ENCODE measurements at regions not wholly inside any gene's neighbourhood (a gene's known extent, or its start where the extent isn't known, plus 50 kb on each side); places are given as distances from the start of the nearest gene placed in this dataset.

DNA sequence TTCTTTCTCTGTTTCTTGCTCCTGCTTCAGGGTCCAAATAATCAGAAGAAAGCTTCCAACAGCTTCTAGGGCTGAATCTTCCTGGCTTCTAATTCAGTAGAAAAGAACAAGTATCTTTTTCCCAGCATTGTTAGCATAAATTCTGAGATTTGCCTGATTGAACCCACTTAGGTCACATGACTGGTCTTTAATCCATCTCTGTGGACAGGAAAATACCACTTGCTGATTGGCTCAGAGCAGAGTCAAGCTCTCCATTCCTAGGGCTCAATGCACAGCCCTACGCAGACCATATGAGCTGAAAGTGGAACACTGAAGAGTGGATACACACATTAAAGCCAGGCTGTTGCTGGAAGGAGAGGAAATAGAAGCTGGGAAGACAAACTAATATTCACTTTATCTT, 99.6 kb upstream of the RPL34 start:
- WGBS (ENCODE audit: low lambda C conversion rate, missing lambda C conversion rate), result 94% methylated on average over 1 of the region's 1 CpG
- no peaks in the 10 kb centered on the region for H3K36me3 ChIP-seq (replicated peaks; ENCODE audit: insufficient read depth, low read depth)
- H3K27me3 ChIP-seq, result no peaks in the 10 kb centered on the region
- no peaks in the 10 kb centered on the region for H3K9me3 ChIP-seq (ENCODE audit: low read depth)
- H3K27ac ChIP-seq, result no peak overlapping the region
- H3K4me3 ChIP-seq, result no peak overlapping the region
- TF ChIP-seq EZH2phosphoT487 (IDR thresholded peaks at IDR 0.05; ENCODE audit: low read depth, severe bottlenecking, unreplicated experiment) (no peak), EZH2 (IDR thresholded peaks at IDR 0.05; ENCODE audit: borderline replicate concordance) (no peak)
- TF ChIP-seq, protein P1, sequence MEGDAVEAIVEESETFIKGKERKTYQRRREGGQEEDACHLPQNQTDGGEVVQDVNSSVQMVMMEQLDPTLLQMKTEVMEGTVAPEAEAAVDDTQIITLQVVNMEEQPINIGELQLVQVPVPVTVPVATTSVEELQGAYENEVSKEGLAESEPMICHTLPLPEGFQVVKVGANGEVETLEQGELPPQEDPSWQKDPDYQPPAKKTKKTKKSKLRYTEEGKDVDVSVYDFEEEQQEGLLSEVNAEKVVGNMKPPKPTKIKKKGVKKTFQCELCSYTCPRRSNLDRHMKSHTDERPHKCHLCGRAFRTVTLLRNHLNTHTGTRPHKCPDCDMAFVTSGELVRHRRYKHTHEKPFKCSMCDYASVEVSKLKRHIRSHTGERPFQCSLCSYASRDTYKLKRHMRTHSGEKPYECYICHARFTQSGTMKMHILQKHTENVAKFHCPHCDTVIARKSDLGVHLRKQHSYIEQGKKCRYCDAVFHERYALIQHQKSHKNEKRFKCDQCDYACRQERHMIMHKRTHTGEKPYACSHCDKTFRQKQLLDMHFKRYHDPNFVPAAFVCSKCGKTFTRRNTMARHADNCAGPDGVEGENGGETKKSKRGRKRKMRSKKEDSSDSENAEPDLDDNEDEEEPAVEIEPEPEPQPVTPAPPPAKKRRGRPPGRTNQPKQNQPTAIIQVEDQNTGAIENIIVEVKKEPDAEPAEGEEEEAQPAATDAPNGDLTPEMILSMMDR (IDR thresholded peaks at IDR 0.05; ENCODE audit: poor library complexity), result no peak
- H3K4me1 ChIP-seq (ENCODE audit: insufficient read depth), result no peaks in the 10 kb centered on the region
- H3K79me2 ChIP-seq, result no peaks in the 10 kb centered on the region
- H3K9me2 ChIP-seq (replicated peaks; ENCODE audit: insufficient read depth), result no peaks in the 10 kb centered on the region
- H4K20me1 ChIP-seq (ENCODE audit: insufficient read depth, poor library complexity, severe bottlenecking), result no peaks in the 10 kb centered on the region
- no peak for DNase-seq (ENCODE audit: low spot score)
- no peak overlapping the region for H2AFZ ChIP-seq
- H3K4me2 ChIP-seq, result no peak overlapping the region

- TF ChIP-seq EZH2 (IDR thresholded peaks at IDR 0.05; ENCODE audit: borderline replicate concordance), result no peak
- no peak for TF ChIP-seq EZH2phosphoT487 (IDR thresholded peaks at IDR 0.05; ENCODE audit: low read depth, severe bottlenecking, unreplicated experiment)
- TF ChIP-seq, protein P1 (IDR thresholded peaks at IDR 0.05; ENCODE audit: poor library complexity), result no peak
- H3K9me3 ChIP-seq (ENCODE audit: low read depth), result no peaks in the 10 kb centered on the region
- H4K20me1 ChIP-seq (ENCODE audit: insufficient read depth, poor library complexity, severe bottlenecking), result no peaks in the 10 kb centered on the region
- H3K79me2 ChIP-seq, result no peaks in the 10 kb centered on the region
- no peak overlapping the region for H2AFZ ChIP-seq
- 79% methylated on average over 4 of the region's 4 CpGs for WGBS (ENCODE audit: low lambda C conversion rate, missing lambda C conversion rate)
- no peaks in the 10 kb centered on the region for H3K4me1 ChIP-seq (ENCODE audit: insufficient read depth)
- no peak for DNase-seq (ENCODE audit: low spot score)
- no peak overlapping the region for H3K4me3 ChIP-seq
- H3K27ac ChIP-seq, result no peak overlapping the region
- no peaks in the 10 kb centered on the region for H3K36me3 ChIP-seq (replicated peaks; ENCODE audit: insufficient read depth, low read depth)
- H3K27me3 ChIP-seq, result no peaks in the 10 kb centered on the region
- no peaks in the 10 kb centered on the region for H3K9me2 ChIP-seq (replicated peaks; ENCODE audit: insufficient read depth)
- no peak overlapping the region for H3K4me2 ChIP-seq
Observed at GRCh38 chr4:108519911-108520601, 100.3 kb upstream of the RPL34 start.

DNA sequence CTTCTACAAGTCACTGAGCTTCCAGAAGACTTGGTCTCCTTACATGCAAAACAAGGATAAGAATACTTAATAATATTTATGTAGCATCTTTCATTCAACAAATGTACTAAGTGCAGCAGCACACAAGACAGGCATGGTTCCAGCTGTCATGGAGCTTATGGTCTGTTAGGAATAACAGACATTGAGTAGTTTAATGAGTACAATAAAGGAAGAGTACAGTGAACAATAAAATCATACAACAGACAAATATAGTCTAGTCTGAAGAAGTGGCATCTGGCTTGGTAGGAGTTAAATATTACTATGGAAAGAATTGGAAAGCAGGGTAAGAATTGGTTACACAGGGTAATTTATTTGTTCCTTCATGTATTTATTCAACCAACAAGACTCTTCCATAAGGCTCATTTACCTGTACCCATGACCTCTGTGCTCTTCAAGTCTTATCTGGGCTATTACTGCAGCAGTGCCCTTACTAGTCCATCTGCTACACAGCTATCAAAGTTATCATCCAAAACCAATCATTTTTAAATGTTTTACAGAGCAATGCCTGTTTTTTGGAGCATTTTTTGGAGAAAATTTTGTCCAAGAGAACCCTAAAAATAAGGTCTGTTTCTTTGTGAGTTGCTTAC, 101.1 kb upstream of the RPL34 start:
- Histone ChIP-seq H3K4me2 (no peak overlapping the region), H3K36me3 (replicated peaks; ENCODE audit: insufficient read depth, low read depth) (no peaks in the 10 kb centered on the region), H2AFZ (no peak overlapping the region), H3K27ac (no peak overlapping the region), H3K9me2 (replicated peaks; ENCODE audit: insufficient read depth) (no peaks in the 10 kb centered on the region), H3K79me2 (no peaks in the 10 kb centered on the region), H3K9me3 (ENCODE audit: low read depth) (no peaks in the 10 kb centered on the region), H3K27me3 (no peaks in the 10 kb centered on the region), H3K4me1 (ENCODE audit: insufficient read depth) (no peaks in the 10 kb centered on the region), H4K20me1 (ENCODE audit: insufficient read depth, poor library complexity, severe bottlenecking) (no peaks in the 10 kb centered on the region), H3K4me3 (no peak overlapping the region)
- TF ChIP-seq, protein P1 (IDR thresholded peaks at IDR 0.05; ENCODE audit: poor library complexity), result no peak
- no peak for TF ChIP-seq EZH2 (IDR thresholded peaks at IDR 0.05; ENCODE audit: borderline replicate concordance)
- no peak for TF ChIP-seq EZH2phosphoT487 (IDR thresholded peaks at IDR 0.05; ENCODE audit: low read depth, severe bottlenecking, unreplicated experiment)
- DNase-seq (ENCODE audit: low spot score), result no peak
